ENCODE measurements at regions not wholly inside any gene's neighbourhood (a gene's known extent, or its start where the extent isn't known, plus 50 kb on each side); places are given as distances from the start of the nearest gene placed in this dataset. TPM values are rescaled to one million over a fixed set of nuclear protein-coding genes. Genes with fewer than 3 reads are reported as not detected.

- H3K9me3 ChIP-seq (ENCODE audit: control insufficient read depth in 3 of 3, low read length in 3 of 3): no peaks in the 10 kb centered on the region
- H3K27ac ChIP-seq (ENCODE audit: low read depth, low read length): no peak overlapping the region
- H3K9ac ChIP-seq (ENCODE audit: low read depth in 1 of 3, low read length in 3 of 3): no peak overlapping the region
- no peaks in the 10 kb centered on the region for H3K27me3 ChIP-seq (ENCODE audit: control insufficient read depth in 3 of 3, insufficient read depth in 3 of 3, low read length in 3 of 3)
- no peak overlapping the region for H3K4me3 ChIP-seq (ENCODE audit: low read length in 3 of 3)
- H3K36me3 ChIP-seq (ENCODE audit: control insufficient read depth in 3 of 3, insufficient read depth in 3 of 3, low read length in 3 of 3): no peaks in the 10 kb centered on the region
- H3K4me1 ChIP-seq (ENCODE audit: control insufficient read depth in 3 of 3, insufficient read depth in 3 of 3, low read length in 3 of 3): no peaks in the 10 kb centered on the region
Observed at GRCh38 chr4:151831526-151831925, 70.7 kb upstream of the GATB start.

DNA sequence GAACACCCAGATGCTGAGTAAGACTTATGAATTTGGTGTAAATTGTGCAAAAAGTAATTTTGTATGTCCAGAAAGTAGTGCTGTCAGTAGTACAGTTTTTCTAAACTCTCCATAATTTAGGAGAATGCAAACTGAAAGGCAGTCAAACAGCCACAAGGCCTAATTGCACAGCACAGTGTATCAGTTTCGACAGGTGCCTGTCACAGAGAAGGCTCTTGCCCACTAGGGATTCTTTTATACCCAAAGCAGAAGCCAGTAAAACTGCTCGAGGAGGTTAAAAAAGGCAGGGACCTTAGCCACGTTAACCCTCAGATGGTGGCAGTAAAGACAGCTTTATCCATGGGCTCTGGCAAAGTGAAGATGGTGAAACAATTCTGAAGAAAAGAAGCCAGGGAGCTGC lies 69.4 kb upstream of the GATB start:
- no peak overlapping the region for H3K4me3 ChIP-seq (ENCODE audit: low read length in 3 of 3)
- H3K9me3 ChIP-seq (ENCODE audit: control insufficient read depth in 3 of 3, low read length in 3 of 3): no peaks in the 10 kb centered on the region
- H3K27me3 ChIP-seq (ENCODE audit: control insufficient read depth in 3 of 3, insufficient read depth in 3 of 3, low read length in 3 of 3): no peaks in the 10 kb centered on the region
- H3K27ac ChIP-seq (ENCODE audit: low read depth, low read length): no peak overlapping the region
- H3K36me3 ChIP-seq (ENCODE audit: control insufficient read depth in 3 of 3, insufficient read depth in 3 of 3, low read length in 3 of 3): no peaks in the 10 kb centered on the region
- no peaks in the 10 kb centered on the region for H3K4me1 ChIP-seq (ENCODE audit: control insufficient read depth in 3 of 3, insufficient read depth in 3 of 3, low read length in 3 of 3)
- no peak overlapping the region for H3K9ac ChIP-seq (ENCODE audit: low read depth in 1 of 3, low read length in 3 of 3)

GRCh38 chr4:151829309-151829708 lies 68.5 kb upstream of the GATB start:
- no peak overlapping the region for H3K4me3 ChIP-seq (ENCODE audit: low read length in 3 of 3)
- H3K27me3 ChIP-seq (ENCODE audit: control insufficient read depth in 3 of 3, insufficient read depth in 3 of 3, low read length in 3 of 3): no peaks in the 10 kb centered on the region
- no peaks in the 10 kb centered on the region for H3K36me3 ChIP-seq (ENCODE audit: control insufficient read depth in 3 of 3, insufficient read depth in 3 of 3, low read length in 3 of 3)
- no peaks in the 10 kb centered on the region for H3K4me1 ChIP-seq (ENCODE audit: control insufficient read depth in 3 of 3, insufficient read depth in 3 of 3, low read length in 3 of 3)
- H3K9ac ChIP-seq (ENCODE audit: low read depth in 1 of 3, low read length in 3 of 3): no peak overlapping the region
- no peak overlapping the region for H3K27ac ChIP-seq (ENCODE audit: low read depth, low read length)
- H3K9me3 ChIP-seq (ENCODE audit: control insufficient read depth in 3 of 3, low read length in 3 of 3): no peaks in the 10 kb centered on the region

GRCh38 chr4:151824656-151825055 lies 63.8 kb upstream of the GATB start:
- no peaks in the 10 kb centered on the region for H3K9me3 ChIP-seq (ENCODE audit: control insufficient read depth in 3 of 3, low read length in 3 of 3)
- no peak overlapping the region for H3K27ac ChIP-seq (ENCODE audit: low read depth, low read length)
- no peak overlapping the region for H3K4me3 ChIP-seq (ENCODE audit: low read length in 3 of 3)
- no peaks in the 10 kb centered on the region for H3K4me1 ChIP-seq (ENCODE audit: control insufficient read depth in 3 of 3, insufficient read depth in 3 of 3, low read length in 3 of 3)
- no peaks in the 10 kb centered on the region for H3K27me3 ChIP-seq (ENCODE audit: control insufficient read depth in 3 of 3, insufficient read depth in 3 of 3, low read length in 3 of 3)
- no peaks in the 10 kb centered on the region for H3K36me3 ChIP-seq (ENCODE audit: control insufficient read depth in 3 of 3, insufficient read depth in 3 of 3, low read length in 3 of 3)
- no peak overlapping the region for H3K9ac ChIP-seq (ENCODE audit: low read depth in 1 of 3, low read length in 3 of 3)

- H3K4me1 ChIP-seq (ENCODE audit: control insufficient read depth in 3 of 3, insufficient read depth in 3 of 3, low read length in 3 of 3): no peaks in the 10 kb centered on the region
- H3K9me3 ChIP-seq (ENCODE audit: control insufficient read depth in 3 of 3, low read length in 3 of 3): no peaks in the 10 kb centered on the region
- H3K36me3 ChIP-seq (ENCODE audit: control insufficient read depth in 3 of 3, insufficient read depth in 3 of 3, low read length in 3 of 3): no peaks in the 10 kb centered on the region
- H3K4me3 ChIP-seq (ENCODE audit: low read length in 3 of 3): no peak overlapping the region
- no peaks in the 10 kb centered on the region for H3K27me3 ChIP-seq (ENCODE audit: control insufficient read depth in 3 of 3, insufficient read depth in 3 of 3, low read length in 3 of 3)
- no peak overlapping the region for H3K9ac ChIP-seq (ENCODE audit: low read depth in 1 of 3, low read length in 3 of 3)
- no peak overlapping the region for H3K27ac ChIP-seq (ENCODE audit: low read depth, low read length)
Observed at GRCh38 chr4:151822331-151822730, 61.5 kb upstream of the GATB start.

DNA sequence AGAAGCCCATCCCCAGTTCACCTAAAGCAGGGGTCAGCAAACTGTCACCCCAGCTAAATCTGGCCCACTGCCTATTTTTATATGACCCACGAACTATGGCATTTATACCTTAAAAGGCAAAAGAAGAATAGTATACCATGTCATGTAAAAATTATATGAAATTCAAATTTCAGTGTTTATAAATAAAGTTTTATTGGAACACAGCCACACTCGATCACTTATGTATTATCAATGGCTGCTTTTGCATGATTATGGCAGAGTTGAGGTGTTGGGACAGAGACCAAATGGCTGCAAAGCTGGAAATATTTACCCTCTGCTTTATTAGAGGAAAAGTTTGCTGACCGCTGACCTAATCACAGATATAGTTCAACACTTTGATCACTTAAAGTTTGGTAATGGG lies 59.2 kb upstream of the GATB start:
- H3K27me3 ChIP-seq (ENCODE audit: control insufficient read depth in 3 of 3, insufficient read depth in 3 of 3, low read length in 3 of 3): no peaks in the 10 kb centered on the region
- H3K9ac ChIP-seq (ENCODE audit: low read depth in 1 of 3, low read length in 3 of 3): no peak overlapping the region
- H3K36me3 ChIP-seq (ENCODE audit: control insufficient read depth in 3 of 3, insufficient read depth in 3 of 3, low read length in 3 of 3): no peaks in the 10 kb centered on the region
- no peaks in the 10 kb centered on the region for H3K4me1 ChIP-seq (ENCODE audit: control insufficient read depth in 3 of 3, insufficient read depth in 3 of 3, low read length in 3 of 3)
- no peak overlapping the region for H3K4me3 ChIP-seq (ENCODE audit: low read length in 3 of 3)
- no peak overlapping the region for H3K27ac ChIP-seq (ENCODE audit: low read depth, low read length)
- no peaks in the 10 kb centered on the region for H3K9me3 ChIP-seq (ENCODE audit: control insufficient read depth in 3 of 3, low read length in 3 of 3)

DNA sequence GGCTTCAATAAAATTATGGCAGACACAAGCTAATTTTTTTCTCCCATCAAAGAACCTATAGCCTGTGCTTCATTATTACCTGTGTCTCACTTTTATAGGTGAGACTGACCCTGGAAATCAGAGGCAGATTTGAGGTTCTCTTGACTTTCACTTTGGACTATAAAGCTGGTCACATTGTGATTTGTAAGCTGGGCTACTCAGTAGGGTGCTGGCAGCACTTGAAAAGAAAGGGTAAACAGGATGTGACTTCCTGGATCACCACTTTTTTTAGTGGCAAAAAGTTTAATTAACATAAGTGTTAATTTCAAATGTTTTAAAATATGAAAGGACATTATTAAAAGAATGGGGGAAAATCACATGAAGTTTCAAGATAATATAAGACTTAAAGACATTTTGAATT lies 50.6 kb upstream of the GATB start:
- H3K27ac ChIP-seq (ENCODE audit: low read depth, low read length): no peak overlapping the region
- H3K9ac ChIP-seq (ENCODE audit: low read depth in 1 of 3, low read length in 3 of 3): no peak overlapping the region
- no peaks in the 10 kb centered on the region for H3K9me3 ChIP-seq (ENCODE audit: control insufficient read depth in 3 of 3, low read length in 3 of 3)
- no peaks in the 10 kb centered on the region for H3K27me3 ChIP-seq (ENCODE audit: control insufficient read depth in 3 of 3, insufficient read depth in 3 of 3, low read length in 3 of 3)
- H3K4me1 ChIP-seq (ENCODE audit: control insufficient read depth in 3 of 3, insufficient read depth in 3 of 3, low read length in 3 of 3): peaks cover 0 to 12% (median 10%) of the 10 kb centered on the region in 3 donors
- no peak overlapping the region for H3K4me3 ChIP-seq (ENCODE audit: low read length in 3 of 3)
- H3K36me3 ChIP-seq (ENCODE audit: control insufficient read depth in 3 of 3, insufficient read depth in 3 of 3, low read length in 3 of 3): no peaks in the 10 kb centered on the region

Small RNA genes in the stretch of these regions (small RNA-seq; reads per million reads assigned to genes)
- gene RN7SL446P (not detected), gene RNA5SP169 (not detected)
